ENCODE measurements at regions not wholly inside any gene's neighbourhood (a gene's known extent, or its start where the extent isn't known, plus 50 kb on each side); places are given as distances from the start of the nearest gene placed in this dataset.
"Not testable (repeated sequence)": the region's sequence is repeated elsewhere in the genome, so short reads cannot be mapped to it uniquely, and the experiment has no call there.

DNA sequence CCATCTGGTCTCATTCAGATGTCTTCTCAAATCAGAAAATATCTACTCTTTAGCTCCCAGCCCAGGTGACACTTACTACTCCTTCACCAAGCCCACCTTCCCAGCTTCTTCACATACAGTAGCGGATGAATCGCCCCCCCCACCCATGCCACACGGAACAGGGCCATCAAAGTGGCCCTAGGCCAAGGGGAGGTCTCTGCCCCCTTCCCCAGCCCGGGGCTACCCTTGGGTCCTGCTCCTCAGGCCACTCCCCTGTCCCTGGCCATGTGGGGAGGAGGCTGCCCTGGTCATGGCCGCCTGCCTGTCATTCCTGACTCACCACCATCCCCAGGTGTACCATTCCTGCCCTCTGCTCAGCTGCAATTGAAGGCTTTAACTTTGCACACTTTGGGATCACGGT, 142.8 kb downstream of the NECTIN1 start:
- no peak for DNase-seq

- no peak for DNase-seq
Measured at GRCh38 chr11:119585043-119585781, 143.8 kb downstream of the NECTIN1 start.

GRCh38 chr11:119584193-119585042, 144.6 kb downstream of the NECTIN1 start:
- DNase-seq: no peak

DNA sequence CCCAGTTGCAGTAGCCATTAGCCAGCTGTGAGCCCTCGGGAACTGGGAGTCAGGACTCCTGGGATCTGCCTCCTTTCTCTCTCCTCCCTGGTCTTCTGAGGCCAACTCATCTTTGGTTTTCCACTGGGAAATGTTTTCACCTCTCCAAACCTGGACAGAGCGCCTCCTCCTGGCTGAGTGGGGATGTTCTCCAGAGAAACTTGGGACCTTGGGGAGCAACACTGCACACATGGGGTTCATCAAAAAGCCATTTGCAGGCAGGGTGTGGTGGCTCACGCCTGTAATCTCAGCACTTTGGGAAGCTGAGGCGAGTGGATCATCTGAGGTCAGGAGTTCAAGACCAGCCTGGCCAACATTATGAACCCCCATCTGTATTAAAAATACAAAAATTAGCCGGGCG, 145.4 kb downstream of the NECTIN1 start:
- DNase-seq: no peak

- DNase-seq: not testable (repeated sequence)
Measured at GRCh38 chr11:119581396-119581795, 147.6 kb downstream of the NECTIN1 start.

DNA sequence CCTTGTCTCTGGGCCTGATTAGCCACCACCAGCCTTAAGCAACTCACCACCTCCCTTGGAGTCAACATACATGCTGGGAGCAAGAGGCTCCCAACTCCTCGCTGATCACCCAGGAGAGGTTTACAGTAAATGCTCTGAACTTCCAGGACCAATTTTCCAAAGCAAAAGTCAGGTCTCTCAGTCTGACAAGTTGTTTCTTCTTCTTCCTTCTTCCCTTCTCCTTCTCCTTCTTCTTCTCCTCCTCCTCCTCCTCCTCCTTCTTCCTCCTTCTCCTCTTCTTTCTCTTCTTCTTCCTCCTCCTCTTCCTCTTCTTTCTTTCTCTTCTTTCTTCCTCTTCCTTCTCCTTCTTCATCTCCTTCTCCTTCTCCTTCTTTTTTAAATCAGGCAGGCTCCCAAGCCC, 148.2 kb downstream of the NECTIN1 start:
- DNase-seq: no peak

- no peak for DNase-seq
Measured at GRCh38 chr11:119580081-119580480, 148.9 kb downstream of the NECTIN1 start.

DNA sequence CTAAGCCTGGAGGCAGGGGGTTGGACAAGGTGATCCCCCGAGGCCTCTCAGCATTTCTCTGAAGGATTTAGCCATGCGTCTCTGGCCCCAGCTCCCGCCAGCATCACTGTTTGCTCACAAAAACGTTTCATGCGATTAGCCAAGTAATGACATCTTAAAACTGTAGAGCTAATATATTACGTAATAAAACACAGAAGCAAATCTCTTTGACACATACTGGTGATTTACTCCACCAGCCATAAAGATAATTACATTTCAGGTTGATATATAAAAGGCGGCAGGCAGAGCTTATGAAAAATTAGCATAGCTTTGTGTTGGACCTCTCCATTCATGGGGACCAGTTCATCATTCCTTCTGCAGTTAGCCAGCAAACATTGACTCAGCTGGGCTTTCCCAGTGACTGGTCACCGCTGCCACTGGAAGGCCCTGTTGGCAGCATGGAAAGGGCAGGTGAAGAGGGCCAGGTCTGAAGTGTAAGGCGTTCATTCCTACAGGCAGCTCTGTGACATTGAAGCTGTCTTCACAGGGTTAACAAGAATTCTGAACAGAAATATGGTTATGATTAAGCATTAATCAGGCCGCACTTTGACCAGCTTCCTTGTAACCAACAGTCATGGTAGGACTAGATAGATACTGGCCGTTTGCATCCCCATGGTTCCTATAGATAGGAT, 150.3 kb downstream of the NECTIN1 start:
- DNase-seq: no peak

GRCh38 chr11:119573858-119574257, 150.9 kb upstream of the THY1 start:
- no peak for DNase-seq

- DNase-seq: no peak
Measured at GRCh38 chr11:119572481-119573424, 149.8 kb upstream of the THY1 start.

DNA sequence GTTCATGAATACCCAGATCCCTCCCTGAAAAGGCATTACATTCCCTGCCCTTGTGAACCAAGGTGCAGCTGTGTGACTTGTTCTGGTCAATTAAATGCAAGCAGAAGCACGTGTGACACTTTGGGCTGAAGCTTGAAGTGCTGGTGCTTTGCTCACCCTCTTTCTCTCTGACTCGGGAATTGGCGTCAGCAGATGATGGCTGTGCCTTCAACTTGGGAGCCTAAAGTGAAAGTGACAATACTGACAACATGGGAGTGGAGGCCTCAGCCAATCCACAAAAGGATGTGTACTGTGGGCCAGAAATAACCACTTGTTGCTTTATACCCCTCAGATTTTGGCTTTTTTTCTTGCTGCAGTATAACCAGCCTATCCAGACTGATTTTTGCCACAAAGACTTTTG, 148.3 kb upstream of the THY1 start:
- DNase-seq: no peak

- no peak for DNase-seq
Measured at GRCh38 chr11:119567688-119568582, 145.0 kb upstream of the THY1 start.

DNA sequence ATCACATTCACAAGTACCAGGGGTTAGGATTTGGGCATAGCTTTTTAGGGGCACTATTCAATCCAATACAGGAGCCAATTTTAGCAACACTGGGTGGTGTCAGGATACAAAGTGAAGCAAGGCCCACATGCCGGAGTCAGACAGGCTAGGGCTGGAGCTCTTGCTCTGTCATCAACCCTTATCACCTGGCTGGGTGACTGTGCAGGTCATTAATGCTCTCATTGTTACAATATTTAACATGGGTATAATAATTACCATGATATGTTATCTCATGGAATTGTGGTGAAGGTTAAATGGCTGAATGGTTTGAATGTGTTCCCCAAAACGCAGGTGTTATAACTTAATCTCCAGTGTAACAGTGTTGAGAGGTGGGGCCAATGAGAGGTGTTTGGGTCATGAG, 143.3 kb upstream of the THY1 start:
- no peak for DNase-seq

DNA sequence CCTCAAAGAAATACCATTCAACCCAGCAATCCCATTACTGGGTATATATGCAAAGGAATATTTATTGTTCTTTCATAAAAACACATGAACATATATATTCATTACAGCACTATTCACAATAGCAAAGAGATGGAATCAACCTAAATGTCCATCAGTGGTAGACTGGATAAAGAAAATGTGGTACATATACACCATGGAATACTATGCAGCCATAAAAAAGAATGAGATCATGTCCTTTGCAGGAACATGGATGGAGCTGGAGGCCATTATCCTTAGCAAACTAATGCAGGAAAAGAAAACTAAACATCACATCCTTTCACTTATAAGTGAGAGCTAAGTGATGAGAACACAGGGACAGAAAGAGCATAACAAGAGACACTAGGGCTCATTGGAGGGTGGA, 142.7 kb upstream of the THY1 start:
- DNase-seq: not testable (repeated sequence)

- DNase-seq: no peak
Measured at GRCh38 chr11:119560961-119561360, 138.0 kb upstream of the THY1 start.

DNA sequence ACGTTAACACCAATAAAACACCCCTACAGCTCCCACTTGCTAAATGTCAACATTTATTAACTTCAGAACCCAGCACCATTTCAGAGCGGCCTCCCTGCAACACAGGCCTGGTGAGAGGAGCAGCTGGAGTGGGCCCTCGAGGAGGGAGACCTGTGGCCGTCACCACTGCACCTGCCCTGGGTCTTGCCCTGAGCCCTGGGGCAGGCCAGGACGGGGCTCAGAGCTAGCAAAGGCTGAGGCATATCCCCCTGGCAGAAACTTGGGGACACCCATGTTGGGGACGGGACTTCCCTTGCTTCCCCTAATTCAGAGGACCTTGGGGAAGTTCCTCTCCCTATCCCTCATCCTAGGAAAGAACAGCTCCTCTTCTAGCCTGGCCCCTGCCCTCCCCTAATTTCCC, 137.3 kb upstream of the THY1 start:
- no peak for DNase-seq

DNA sequence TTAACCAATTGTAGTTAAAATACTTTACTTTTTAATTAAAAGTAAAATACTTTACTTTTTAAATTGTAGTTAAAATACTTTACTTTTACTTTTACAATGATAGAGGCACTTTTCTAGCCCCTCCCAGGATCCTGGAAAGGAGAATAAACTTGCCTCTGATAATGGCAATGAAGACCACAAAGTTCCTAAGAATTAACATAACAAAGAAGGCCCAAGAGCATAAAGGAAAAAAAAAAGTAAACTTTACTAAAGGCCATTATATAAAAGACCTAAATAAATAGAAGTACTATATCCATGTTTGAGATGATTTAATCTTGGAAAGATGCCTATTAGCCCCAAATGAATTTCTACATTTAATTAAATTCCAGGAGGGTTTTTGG, 129.1 kb upstream of the THY1 start:
- no peak for DNase-seq

DNA sequence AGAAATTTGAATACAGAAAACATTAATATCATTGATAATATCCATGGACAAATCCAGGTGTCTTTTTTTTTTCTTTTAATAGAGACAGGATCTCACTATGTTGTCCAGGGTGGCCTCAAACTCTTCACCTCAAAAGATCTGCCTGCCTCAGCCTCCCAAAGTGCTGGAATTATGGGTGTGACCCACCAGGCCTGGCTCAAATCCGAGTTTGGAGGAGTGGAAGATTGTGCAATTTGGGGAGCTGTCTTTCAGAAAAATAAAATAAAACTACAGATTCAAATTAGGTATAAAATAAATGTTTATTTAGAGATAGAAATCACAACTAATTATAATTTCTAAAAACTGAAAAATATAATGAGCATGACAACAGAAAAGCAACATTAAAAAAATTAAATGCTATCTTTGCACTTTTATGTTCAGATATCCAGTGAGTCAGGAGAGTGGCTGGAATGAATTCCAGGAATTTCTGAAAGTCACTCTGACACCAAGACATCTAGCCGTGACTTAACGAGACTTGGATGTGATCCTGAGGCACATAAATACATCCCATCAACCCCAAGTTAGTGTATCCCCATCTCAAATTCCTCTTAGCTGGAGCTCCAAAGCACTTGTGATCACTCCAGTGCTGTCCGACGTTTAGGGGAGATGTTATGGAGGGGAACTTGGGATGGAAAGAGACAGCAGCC, 128.6 kb upstream of the THY1 start:
- no peak for DNase-seq

- DNase-seq: no peak
Measured at GRCh38 chr11:119550053-119550752, 127.2 kb upstream of the THY1 start.

DNA sequence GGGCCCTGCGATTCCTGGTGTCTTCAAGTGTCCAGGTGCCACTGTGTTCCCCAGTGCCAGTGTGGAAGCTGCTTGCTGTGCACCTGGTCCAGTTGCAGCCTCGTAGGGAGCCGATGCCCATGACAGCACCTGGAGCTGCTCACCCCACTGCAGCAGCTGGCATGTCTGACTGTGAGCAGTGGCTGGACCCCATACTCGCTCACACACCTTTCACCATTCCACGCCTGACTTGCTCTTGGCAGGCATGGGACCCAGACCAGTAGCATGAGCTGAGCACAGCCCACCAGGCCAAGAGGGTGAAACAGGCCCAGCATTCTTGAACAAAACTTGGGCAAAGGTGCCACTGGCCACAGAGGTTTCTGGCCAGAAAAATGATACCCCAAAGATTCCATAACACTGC, 124.5 kb upstream of the THY1 start:
- DNase-seq: no peak
